ENCODE measurements at regions not wholly inside any gene's neighbourhood (a gene's known extent, or its start where the extent isn't known, plus 50 kb on each side); places are given as distances from the start of the nearest gene placed in this dataset.

DNA sequence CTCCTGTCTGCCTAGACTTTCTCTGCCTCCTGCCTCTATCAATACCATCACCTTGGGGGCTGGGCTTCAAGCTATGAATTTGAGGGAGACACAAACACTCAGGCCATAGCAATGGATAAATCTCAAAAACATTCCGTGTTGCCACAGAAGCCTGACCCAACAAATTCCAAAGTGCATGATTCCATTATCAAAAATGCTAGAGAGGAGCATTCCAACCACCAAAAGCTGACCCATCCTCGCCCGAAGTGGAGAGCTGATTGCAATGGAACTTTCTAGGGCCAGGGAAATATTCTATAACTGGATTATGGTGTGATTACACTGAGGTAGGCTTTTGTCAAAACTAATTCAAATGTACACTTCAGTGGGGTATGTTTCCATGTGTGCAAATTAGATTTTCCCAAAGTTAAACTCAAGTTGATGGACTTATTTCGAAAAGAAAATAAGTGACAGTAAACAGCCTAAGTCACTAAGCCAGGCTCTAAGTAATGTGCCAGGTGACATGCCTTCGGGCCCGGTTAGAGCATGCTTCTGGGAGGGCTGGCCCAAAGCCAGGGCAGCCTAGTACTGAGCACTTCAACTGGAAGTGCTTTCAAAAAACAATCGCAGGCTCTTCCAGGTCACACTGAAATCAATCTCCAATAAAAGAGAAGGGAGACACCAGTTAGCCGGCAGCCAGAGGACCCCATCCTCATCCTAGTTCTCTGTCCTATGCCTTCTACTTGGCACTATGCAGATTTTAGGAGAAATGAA is 142.3 kb downstream of the TBXT start:
- TF ChIP-seq EZH2phosphoT487 (IDR thresholded peaks at IDR 0.05) (no peak), CTCF (IDR thresholded peaks at IDR 0.05) (no peak), EZH2 (IDR thresholded peaks at IDR 0.05) (no peak)
